A549 (cell line): ENCODE measurements at regions not wholly inside any gene's neighbourhood (a gene's known extent, or its start where the extent isn't known, plus 50 kb on each side); places are given as distances from the start of the nearest gene placed in this dataset.

ENCODE experiments used
- CTCF ChIP-seq: fragments of >200 bp; sonication (Bioruptor Twin); formaldehyde crosslinking; IDR thresholded peaks from 3 replicates; pipeline ENCODE4 v1.5.1; 2016
- POLR2AphosphoS2 ChIP-seq: conservative IDR thresholded peaks from 2 replicates; pipeline ENCODE4 v1.6.1; 2012; ENCODE audit warnings: low read length, improper control_type of control experiment, inconsistent platforms
- RCOR1 ChIP-seq: fragments of 150-350 bp; IDR thresholded peaks from 2 replicates; pipeline ENCODE4 v1.6.1; 2014; ENCODE audit warnings: antibody characterized with exemption, low read length, low read depth

GRCh38 chr9:80294318-80294717, 722.6 kb downstream of the TLE4 start:
- TF ChIP-seq RCOR1 (no peak), CTCF (no peak), POLR2AphosphoS2 (no peak)
